HG03196 (cell line): ENCODE measurements at regions not wholly inside any gene's neighbourhood (a gene's known extent, or its start where the extent isn't known, plus 50 kb on each side); places are given as distances from the start of the nearest gene placed in this dataset.
"Not testable (repeated sequence)": the region's sequence is repeated elsewhere in the genome, so short reads cannot be mapped to it uniquely, and the experiment has no call there.

Source experiments
- ATAC-seq: cut with Tn5 transposase; IDR thresholded peaks from one replicate; pipeline ENCODE4 v1.9.1; 2021; ENCODE audit not compliant: unreplicated experiment

DNA sequence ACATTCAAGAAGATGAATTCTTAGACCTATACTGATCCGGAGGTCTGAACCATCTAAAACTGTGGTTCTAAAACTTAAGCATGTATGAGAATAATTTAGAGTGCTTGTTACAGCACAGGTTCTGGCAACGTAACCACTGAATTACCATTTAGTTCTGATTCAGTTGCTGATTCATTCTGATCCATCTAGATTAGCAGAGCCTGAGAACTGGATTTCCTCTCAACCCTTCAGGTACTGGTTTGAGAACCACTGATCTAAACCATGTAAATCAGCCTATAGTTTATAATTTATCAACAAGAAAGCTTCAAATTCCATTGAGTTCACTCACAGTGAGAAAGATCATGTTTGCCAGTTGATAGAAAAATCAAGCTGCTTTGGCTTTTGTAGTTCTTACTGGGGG is 1001.1 kb upstream of the EPHA6 start:
- no peak for ATAC-seq

DNA sequence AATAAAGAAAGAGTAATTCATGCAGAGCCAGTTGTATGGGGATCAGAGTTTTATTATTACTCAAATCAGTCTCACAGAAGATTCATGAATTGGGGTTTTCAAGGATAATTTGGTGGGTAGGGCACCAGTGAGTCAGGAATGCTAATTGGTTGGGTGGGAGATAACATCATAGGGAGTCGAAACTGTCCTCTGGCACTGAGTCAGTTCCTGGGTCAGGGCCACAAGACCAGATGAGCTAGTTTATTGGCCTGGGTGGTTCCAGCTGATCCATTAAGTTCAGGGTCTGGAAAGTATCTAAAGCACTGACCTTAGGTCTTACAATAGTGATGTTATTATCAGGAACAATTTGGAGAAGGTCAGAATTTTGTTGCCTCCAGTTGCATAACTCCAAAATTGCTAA is 998.6 kb upstream of the EPHA6 start:
- no peak for ATAC-seq

DNA sequence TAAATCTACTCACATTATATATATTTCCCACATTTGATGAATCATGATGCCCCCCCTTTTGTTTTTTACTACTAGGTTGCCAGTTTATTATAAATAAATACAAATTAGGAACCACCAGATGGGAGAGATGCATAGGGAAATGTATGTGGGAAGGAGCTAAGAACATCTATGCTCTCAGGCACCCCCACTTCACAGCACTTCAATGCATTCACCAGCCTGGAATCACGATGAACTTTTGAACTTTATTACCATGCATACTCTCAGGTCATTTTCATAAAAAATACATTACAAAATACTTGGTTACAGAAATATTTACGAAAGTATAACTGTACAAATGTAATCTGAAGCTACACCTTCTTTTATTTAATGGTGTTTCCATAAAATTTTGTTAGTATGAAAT is 988.0 kb upstream of the EPHA6 start:
- no peak for ATAC-seq

DNA sequence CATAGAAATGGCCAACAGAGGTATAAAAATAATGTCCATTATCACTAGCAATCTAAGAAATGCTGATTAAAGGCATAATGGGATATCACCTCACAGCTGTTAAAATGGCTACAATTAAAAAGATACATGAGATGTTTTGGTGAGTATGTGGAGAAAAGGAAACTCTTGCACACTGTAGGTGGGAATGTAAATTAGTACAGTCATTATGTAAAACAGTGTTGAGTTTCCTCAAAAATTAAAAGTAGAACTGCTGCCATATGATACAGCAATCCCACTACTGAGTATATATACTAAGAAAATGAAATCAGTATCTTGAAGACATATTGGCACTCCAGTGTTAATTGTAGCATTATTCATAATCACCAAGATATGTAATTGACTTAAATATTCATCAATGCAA is 982.2 kb upstream of the EPHA6 start:
- ATAC-seq = no peak

DNA sequence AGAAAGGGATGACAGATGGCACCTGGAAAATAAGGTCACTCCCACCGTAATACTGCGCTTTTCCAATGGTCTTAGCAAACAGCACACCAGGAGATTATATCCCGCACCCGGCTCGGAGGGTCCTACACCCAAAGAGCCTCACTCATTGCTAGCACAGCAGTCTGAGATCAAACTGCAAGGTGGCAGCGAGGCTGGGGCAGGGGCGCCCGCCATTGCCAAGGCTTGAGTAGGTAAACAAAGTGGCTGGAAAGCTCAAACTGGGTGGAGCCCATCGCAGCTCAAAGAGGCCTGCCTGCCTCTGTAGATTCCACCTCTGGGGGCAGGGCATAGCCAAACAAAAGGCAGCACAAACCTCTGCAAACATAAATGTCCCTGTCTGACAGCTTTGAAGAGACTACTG is 953.8 kb upstream of the EPHA6 start:
- ATAC-seq = not testable (repeated sequence)

DNA sequence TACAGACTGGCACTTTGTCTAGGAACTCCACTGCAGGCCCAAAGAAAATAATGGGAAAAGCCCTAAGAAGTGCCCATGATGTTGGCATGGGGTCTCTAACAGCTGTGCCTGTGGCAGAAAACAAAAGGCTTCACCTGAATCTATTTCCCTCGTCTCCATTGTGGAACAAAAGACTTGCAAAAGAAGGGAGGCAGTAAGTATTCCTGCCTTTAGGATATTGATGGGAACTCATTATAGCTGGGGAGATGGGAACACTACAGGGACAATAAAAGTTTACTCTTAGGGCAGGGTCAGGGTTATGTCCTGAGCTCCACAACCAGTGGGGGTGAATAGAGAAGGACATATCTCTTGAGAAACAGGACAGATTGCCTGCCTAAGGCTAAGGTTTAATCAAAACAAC is 930.6 kb upstream of the EPHA6 start:
- ATAC-seq = no peak

DNA sequence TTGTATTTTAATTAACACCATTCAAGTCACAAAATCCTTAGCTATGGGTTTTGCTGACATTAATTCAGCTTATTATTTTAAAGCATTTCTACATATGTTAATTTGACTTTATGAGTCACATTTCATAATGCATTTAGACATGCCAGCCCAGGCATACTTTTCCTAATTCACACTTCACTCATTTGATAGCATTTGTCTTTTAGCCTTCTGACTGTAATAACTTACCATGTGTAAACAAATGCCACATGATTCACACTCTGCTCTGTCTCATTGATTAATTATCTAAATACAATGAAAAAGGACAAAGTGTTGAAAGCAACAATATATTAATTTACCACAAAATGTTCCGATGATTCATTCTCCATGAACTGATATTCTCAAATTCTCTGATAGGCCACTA is 927.8 kb upstream of the EPHA6 start:
- no peak for ATAC-seq

DNA sequence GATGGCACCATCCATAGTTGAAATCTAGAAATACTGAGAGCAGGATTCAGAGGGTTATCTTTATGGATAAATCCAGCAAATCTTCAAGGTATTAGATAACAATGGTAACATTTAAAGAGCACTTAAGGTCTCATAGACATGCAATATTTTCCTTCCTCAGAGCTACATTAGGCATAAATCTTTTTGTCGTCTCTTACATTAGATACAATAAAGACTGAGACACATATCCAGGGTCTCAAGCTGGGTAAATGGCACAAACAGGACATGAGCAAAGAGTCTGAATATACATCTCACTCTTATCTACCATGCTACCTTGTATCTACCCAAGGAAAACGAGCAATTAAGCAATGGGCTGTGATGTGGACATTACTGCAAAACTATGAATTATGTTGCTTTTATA is 927.3 kb upstream of the EPHA6 start:
- no peak for ATAC-seq

DNA sequence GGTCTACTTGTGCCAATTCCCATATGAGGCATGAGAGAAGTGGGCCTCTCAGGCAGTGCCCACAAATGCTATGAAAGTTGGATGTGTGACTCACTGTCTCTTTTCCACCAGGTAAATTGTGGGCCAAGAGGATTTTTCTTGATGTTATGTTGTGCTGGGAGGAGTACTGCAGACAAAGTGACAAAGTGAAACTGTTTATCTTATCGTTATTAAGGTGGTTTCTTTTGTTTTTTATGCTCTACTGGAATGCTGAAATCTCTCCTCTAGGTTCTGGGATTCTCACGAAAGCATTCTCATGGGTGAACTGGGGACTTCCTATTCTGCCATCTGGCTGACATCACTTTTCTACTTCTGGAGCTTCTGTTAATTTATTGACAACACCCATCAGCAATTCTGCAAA is 919.6 kb upstream of the EPHA6 start:
- ATAC-seq = no peak

DNA sequence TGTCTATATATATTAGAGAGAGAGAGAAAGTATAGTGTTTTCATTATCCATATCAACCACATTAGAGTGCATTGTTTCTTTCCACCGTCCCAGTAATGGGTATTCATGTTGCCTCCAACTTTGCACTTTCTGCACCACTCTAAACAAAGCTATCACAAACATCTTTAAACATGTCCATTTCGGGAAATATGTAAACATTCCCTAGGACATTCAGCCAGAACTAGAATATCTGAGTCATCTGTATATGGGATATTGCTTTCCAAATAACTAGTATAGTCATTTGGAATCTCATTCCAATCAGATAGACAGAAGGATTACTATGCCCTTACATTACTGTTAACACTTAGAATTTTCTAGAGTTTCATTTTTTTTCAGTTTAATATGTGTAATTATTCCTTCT is 914.9 kb upstream of the EPHA6 start:
- no peak for ATAC-seq

DNA sequence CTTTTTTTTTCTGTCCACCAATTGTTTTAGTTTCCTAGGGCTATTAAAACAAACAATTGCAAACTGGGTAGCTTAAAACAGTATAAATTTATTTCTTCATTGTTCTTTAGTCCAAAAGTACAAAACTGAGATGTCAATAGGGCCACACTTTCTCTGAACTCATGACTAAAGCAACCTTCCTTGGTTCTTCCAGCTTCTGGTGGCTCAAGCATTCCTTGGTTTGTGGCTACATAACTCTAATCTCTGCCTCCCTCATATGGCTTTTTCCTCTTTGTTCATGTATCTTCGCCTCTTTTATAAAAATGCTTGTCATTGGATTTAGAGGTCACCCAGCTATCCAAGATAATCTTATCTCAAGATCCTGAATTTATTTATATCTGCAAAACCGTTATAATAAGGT is 914.5 kb upstream of the EPHA6 start:
- ATAC-seq = no peak

DNA sequence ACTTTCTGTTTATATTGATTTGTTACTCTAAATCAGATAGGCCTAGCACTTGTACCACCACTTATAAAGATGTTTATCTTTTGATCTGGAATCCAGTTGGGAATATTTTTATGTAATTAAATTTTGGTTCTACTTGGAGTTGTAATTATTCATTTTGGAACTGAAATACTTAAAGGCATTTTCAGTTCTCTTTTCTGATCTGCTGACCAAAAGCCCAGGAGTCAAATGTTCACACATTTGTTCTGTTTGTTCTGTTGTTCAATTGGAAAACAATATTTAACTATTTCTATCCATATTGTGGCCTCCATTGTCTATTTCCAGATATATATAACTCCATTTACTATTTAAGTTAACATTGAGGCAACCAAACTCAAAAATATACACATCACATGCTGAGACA is 912.4 kb upstream of the EPHA6 start:
- no peak for ATAC-seq

DNA sequence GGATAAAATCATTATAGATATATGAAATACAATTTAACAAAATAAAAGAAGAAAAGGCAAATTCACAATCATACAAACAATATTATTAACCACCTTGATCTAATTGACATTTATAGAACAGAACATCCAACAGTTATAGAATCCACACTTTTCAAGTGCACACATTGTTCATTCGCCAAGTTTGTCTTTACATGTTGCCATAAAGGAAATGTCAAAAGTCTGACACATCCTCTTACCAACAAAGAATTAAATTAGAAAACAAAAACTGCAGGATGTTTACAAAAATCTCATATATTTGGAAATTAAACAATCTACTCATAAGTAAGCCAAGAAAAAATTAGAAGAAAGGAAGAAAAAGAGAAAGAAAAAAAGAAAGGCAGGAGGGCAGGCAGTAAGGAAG is 909.2 kb upstream of the EPHA6 start:
- ATAC-seq = no peak

DNA sequence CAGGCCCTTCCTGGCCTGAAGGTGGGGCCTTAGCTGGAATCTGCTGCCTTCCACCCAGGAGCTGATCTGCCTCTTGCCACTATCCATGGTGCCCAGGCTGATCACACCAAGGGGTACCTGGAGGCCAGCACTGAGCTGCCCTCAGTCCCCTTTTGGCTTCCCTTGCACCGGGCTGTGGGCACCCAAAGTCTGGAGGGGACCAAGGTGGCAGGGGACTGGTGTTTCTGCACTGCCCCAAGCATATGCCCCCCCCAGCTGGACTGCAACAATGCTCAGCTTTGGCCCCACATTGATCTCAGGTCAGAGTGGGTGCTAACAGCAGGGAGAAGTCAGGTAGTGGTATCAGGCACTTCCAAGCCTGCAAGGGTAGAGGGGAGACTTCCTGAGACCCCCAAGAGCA is 902.6 kb upstream of the EPHA6 start:
- ATAC-seq = no peak

DNA sequence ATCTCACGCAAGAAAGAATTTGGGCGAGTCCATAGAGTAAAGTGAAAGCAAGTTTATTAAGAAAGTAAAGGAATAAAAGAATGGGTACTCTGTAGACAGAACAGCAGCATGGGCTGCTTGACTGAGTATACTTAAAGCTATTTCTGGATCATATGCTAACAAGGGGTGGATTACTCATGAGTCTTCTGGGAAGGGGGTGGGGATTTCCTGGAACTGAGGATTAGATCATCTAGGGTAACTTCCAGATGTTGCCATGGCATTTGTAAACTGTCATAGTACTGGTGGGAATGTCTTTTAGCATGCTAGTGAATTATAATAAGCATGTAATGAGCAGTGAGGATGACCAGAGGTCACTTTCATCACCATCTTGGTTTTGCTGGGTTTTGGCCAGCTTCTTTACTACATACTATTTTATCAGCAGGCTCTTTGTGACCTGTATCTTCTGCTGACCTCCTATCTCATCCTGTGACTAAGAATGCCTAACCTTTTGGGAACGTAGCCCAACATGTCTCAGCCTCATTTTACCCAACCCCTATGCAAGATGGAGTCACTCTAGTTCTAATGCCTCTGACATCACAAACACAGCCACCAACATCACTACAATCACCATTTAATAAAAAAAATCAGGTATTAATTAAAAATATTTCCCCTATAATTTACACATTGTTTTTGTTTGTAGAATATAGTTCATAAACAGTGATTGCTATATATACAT is 890.7 kb upstream of the EPHA6 start:
- no peak for ATAC-seq

DNA sequence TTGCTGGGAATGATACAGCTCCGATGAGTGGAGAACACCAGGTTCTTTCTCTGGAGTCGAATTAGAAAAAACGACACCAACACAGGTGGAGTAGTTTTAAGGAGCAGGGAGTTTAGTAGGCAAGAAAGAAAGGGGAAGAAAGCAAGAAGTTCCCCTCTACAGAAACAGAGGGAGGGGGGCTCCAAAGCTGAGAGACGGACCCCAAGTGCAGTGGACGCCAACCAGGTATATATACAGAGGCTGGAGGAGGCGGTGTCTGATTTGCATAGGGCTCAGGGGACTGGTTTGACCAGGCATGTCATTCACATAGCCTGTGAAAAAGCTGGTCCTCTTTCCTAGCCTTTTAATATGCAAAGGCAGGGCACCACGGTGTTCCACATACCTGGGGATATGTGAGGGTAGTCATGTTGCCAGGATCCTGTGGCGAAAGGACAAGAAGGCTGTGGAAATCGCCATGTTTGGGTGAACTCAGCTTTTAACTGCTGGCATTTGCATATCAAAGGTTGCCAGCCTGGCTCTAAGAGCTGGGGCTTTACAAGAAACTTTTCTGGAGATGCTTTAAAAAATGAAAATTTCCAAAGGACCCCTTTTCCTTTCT is 887.4 kb upstream of the EPHA6 start:
- no peak for ATAC-seq

DNA sequence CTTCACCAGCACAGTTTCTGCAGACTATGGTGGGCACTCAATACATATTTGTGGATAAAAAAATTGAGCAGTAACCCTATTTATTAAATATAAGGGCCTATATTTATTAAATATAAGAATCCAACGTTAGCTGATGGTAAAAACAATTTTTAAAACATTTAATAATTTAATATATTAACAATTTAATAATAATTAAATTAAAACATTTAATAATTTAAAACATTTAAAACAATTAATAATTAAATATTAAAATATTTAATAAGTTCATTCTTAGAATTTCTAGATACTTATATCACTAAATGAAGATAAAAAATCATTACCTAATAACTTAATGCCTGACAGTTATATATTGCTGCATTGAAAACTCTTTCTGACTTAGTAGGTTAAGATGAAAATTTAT is 880.2 kb upstream of the EPHA6 start:
- ATAC-seq = no peak

DNA sequence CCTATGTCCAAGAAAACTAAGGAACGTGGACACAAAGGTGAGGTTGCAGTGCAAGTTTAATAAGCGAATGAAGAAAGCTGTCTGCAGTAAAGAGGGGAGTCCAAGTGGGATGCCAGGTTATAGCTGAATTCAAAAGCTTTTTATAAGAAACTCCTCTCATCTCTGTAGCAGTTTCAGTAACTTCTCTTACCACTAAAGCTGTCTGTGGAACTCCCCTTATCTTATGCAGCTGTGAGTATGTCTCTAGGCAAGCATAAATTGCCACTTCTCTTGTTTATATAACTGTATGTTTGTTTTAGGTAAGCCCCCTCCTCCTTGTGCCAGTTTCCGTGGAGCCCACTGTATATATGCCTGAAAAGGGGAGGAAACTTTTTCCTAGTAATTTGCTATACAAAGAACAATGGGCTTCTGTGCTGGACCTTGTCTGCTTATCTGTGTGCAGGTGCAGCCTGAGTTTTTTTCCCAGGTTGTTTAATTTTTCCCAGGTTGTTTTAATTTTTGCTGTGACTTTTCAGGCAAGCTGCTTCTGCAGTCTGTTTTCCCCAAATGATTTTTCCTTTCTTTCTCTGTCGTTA is 875.1 kb upstream of the EPHA6 start:
- no peak for ATAC-seq

DNA sequence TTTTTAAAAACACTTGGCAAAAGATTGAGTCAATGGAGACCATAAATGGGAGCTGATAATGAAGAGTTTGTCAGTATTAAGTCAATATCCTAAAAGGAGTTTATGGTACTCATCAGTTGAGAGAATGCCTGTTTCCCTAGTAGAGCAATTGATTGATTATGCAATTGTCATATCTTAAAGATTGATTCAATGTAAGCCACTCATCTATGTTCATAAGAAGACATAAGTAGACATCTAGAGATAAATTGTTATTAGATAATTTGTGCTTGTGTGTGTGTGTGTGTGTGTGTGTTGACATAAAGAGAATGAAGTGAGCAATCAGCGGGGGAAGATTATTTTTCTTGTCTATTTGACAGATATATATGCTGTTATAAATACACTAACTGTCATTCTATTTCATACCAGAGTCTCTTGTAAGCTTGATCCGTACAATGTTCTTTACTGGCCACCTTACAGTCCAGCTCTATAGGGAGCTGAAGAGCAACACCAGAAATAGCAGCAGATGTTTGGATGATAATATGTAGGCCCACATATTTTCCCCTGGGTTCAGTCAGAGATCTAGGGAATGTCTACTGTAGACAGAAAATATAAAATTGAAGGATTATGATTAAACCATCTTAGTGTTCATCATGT is 848.6 kb upstream of the EPHA6 start:
- no peak for ATAC-seq

DNA sequence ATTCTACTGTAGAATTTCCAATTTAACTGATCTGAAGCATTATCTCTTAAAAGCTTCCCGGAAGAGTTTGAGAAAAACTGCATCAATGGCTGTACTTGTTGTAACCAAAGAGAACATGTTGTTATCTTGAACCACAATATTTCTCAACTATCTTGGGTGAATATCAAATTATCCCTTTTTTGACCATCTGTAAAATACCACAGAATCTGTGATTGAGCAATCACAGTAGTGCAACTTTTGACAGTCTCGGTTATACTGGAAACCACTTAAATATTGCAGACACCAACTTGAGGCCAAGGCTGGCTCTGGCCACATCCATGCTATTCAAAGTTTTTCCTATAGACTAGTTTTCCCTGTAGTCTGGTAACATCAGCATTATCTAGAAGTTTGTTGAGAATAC is 842.8 kb upstream of the EPHA6 start:
- no peak for ATAC-seq

DNA sequence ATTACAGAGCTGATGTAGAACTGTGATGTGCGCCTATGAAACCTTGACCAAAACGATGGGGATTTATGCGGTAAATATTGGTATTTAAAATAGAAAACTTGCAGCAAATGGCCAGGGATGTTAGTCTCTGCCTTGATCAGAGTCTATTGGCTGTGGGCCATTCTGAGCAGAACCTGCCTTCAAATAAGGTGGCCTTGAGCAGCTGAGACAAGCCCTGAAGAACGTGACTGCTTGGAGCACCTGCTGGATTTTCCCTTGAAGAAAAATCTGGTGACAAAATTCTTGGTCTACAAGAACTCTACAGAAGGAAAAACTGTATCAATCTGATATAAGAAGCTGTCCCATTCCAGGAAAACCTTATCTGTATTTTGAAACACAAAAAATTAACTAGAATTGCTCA is 820.1 kb upstream of the EPHA6 start:
- ATAC-seq = no peak

DNA sequence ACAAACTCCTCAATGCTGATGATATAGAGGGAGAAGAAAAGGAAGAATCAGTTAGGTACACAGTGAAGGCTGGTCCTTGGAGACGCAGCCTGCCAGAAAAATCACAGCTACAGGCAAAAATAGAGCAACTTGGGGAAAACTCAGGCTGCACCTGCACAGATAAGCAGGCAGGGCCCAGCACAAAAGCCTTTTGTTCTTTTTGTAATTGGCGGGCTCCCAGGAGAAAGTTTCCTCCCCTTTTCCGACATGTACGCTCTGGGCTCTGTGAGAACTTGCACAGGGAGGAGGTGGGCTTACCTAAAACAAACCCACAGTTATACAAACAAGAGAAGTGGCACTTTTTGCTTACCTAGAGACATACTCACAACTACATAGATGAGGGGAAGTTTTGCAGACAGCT is 813.4 kb upstream of the EPHA6 start:
- ATAC-seq = no peak
